Fibroblast of lung (primary cell): ENCODE measurements at regions not wholly inside any gene's neighbourhood (a gene's known extent, or its start where the extent isn't known, plus 50 kb on each side); places are given as distances from the start of the nearest gene placed in this dataset.

ENCODE experiments used
- DNase-seq, 2 donors: peaks; one replicate each; pipeline versions ENCODE4 v3.0.0 to v3.0.0-alpha.2; 2010; ENCODE audit warnings: low read depth in 2 of 2
- H2AFZ ChIP-seq: 2 replicates; pipeline ENCODE4 v1.5.1; 2012; ENCODE audit warnings: low read length, control low read depth, inconsistent platforms
- H3K27ac ChIP-seq: 2 replicates; pipeline ENCODE4 v1.5.1; 2011; ENCODE audit warnings: low read length, control low read depth; ENCODE audit not compliant: insufficient read depth
- H3K27me3 ChIP-seq: 2 replicates; pipeline ENCODE4 v1.5.1; 2011; ENCODE audit warnings: mild to moderate bottlenecking, low read length; ENCODE audit not compliant: control insufficient read depth, insufficient read depth
- H3K36me3 ChIP-seq: 2 replicates; pipeline ENCODE4 v1.5.1; 2011; ENCODE audit warnings: low read length; ENCODE audit not compliant: control insufficient read depth, insufficient read depth
- H3K4me1 ChIP-seq: 2 replicates; pipeline ENCODE4 v1.5.1; 2011; ENCODE audit warnings: low read length; ENCODE audit not compliant: control insufficient read depth, insufficient read depth; ENCODE audit errors: extremely low read depth
- H3K4me2 ChIP-seq: 2 replicates; pipeline ENCODE4 v1.5.1; 2011; ENCODE audit warnings: low read length, control low read depth; ENCODE audit not compliant: insufficient read depth; ENCODE audit errors: extremely low read depth
- H3K4me3 ChIP-seq, 4 experiments: fragments of 200-600 bp in 1 of 4; sonication (generic) in 1 of 4; replicated peaks in 1 of 4; 2 replicates each; pipeline ENCODE4 v1.5.1; 2011 to 2016; ENCODE audit warnings: low read length in 4 of 4, low read depth in 3 of 4, mild to moderate bottlenecking in 3 of 4, control low read depth in 2 of 4, inconsistent platforms in 1 of 4, mixed read lengths in 1 of 4; ENCODE audit not compliant: insufficient read depth in 1 of 4; ENCODE audit errors: control extremely low read depth in 1 of 4
- H3K79me2 ChIP-seq: 2 replicates; pipeline ENCODE4 v1.5.1; 2012; ENCODE audit warnings: mild to moderate bottlenecking, low read length, inconsistent platforms; ENCODE audit not compliant: control insufficient read depth, insufficient read depth
- H3K9ac ChIP-seq: 2 replicates; pipeline ENCODE4 v1.5.1; 2011; ENCODE audit warnings: mild to moderate bottlenecking, low read length, control low read depth; ENCODE audit not compliant: insufficient read depth
- H3K9me3 ChIP-seq: 2 replicates; pipeline ENCODE4 v1.5.1; 2012; ENCODE audit warnings: low read depth, low read length; ENCODE audit not compliant: control insufficient read depth, insufficient read depth
- H4K20me1 ChIP-seq: 2 replicates; pipeline ENCODE4 v1.5.1; 2011; ENCODE audit warnings: low read length; ENCODE audit not compliant: control insufficient read depth, insufficient read depth; ENCODE audit errors: extremely low read depth
- CTCF ChIP-seq, 2 donors: IDR thresholded peaks in 1 of 2; conservative IDR thresholded peaks in 1 of 2; 1 replicate in 1 of 2; 2 replicates in 1 of 2; pipeline ENCODE4 v1.5.1; 2011 to 2012; ENCODE audit warnings: low read length in 2 of 2, control low read depth in 1 of 2, inconsistent platforms in 1 of 2, low read depth in 1 of 2, mild to moderate bottlenecking in 1 of 2
- EZH2 ChIP-seq: IDR thresholded peaks from 2 replicates; pipeline ENCODE4 v1.5.1; 2012; ENCODE audit warnings: low read length, control low read depth, mild to moderate bottlenecking; ENCODE audit errors: missing control alignments

- Histone ChIP-seq H3K4me3 (no peak overlapping the region), H3K4me1 (no peaks in the 10 kb centered on the region)
These were observed 68.1 kb downstream of the TEKT4 start for GRCh38 chr2:94939349-94939748.

GRCh38 chr2:94947097-94948016 lies 76.1 kb downstream of the TEKT4 start:
- Histone ChIP-seq H3K4me1 (no peaks in the 10 kb centered on the region), H3K27me3 (no peaks in the 10 kb centered on the region), H2AFZ (no peak overlapping the region), H3K79me2 (no peaks in the 10 kb centered on the region), H3K9ac (no peak overlapping the region), H4K20me1 (no peaks in the 10 kb centered on the region), H3K9me3 (no peaks in the 10 kb centered on the region), H3K4me2 (no peak overlapping the region), H3K36me3 (no peaks in the 10 kb centered on the region), H3K4me3 (no peak overlapping the region), H3K27ac (no peak overlapping the region)
- DNase-seq: no peak
- TF ChIP-seq EZH2 (no peak), CTCF (conservative IDR thresholded peaks at IDR 0.05 in 1 of 2, IDR thresholded peaks at IDR 0.05 in 1 of 2; ENCODE audit: low read depth in 1 of 2, low read length in 2 of 2) (no peak)

More at GRCh38 chr2:94939349-94939748, 68.1 kb downstream of the TEKT4 start:
- H3K79me2 ChIP-seq: no peaks in the 10 kb centered on the region
- H3K4me2 ChIP-seq: no peak overlapping the region
- H4K20me1 ChIP-seq: no peaks in the 10 kb centered on the region
- no peak for TF ChIP-seq EZH2
- no peak for TF ChIP-seq CTCF (conservative IDR thresholded peaks at IDR 0.05 in 1 of 2, IDR thresholded peaks at IDR 0.05 in 1 of 2; ENCODE audit: low read depth in 1 of 2, low read length in 2 of 2)
- no peak overlapping the region for H3K27ac ChIP-seq
- H3K9me3 ChIP-seq: no peaks in the 10 kb centered on the region
- H3K9ac ChIP-seq: no peak overlapping the region
- no peaks in the 10 kb centered on the region for H3K36me3 ChIP-seq
- DNase-seq: no peak
- no peak overlapping the region for H2AFZ ChIP-seq
- no peaks in the 10 kb centered on the region for H3K27me3 ChIP-seq

- no peaks in the 10 kb centered on the region for H4K20me1 ChIP-seq
- TF ChIP-seq CTCF (conservative IDR thresholded peaks at IDR 0.05 in 1 of 2, IDR thresholded peaks at IDR 0.05 in 1 of 2; ENCODE audit: low read depth in 1 of 2, low read length in 2 of 2) (no peak), EZH2 (no peak)
- no peaks in the 10 kb centered on the region for H3K79me2 ChIP-seq
- no peaks in the 10 kb centered on the region for H3K4me1 ChIP-seq
- no peak overlapping the region for H3K4me2 ChIP-seq
- no peaks in the 10 kb centered on the region for H3K27me3 ChIP-seq
- no peak for DNase-seq
- H3K9me3 ChIP-seq: no peaks in the 10 kb centered on the region
- no peak overlapping the region for H3K9ac ChIP-seq
- no peak overlapping the region for H3K27ac ChIP-seq
- H3K36me3 ChIP-seq: no peaks in the 10 kb centered on the region
- H3K4me3 ChIP-seq: no peak overlapping the region
- no peak overlapping the region for H2AFZ ChIP-seq
These were observed 69.8 kb upstream of the MAL start for GRCh38 chr2:94955702-94956101.
